HL-60 (cell line): ENCODE measurements at regions not wholly inside any gene's neighbourhood (a gene's known extent, or its start where the extent isn't known, plus 50 kb on each side); places are given as distances from the start of the nearest gene placed in this dataset.
"Not testable (repeated sequence)": the region's sequence is repeated elsewhere in the genome, so short reads cannot be mapped to it uniquely, and the experiment has no call there.

Experiments
- DNase-seq, 2 experiments: peaks; one replicate each; pipeline ENCODE4 v3.0.0-alpha.2; 2010 to 2020; ENCODE audit warnings: low read depth in 1 of 2, low spot score in 1 of 2
- H3K27ac ChIP-seq: fragments of 250-450 bp; sonication (Bioruptor Pico); replicated peaks from 2 replicates; pipeline ENCODE4 v1.5.1; 2020; ENCODE audit warnings: mild to moderate bottlenecking, moderate library complexity
- H3K27me3 ChIP-seq: fragments of 250-450 bp; sonication (Bioruptor Pico); 2 replicates; pipeline ENCODE4 v1.5.1; 2021; ENCODE audit warnings: mild to moderate bottlenecking, moderate library complexity; ENCODE audit not compliant: insufficient read depth, poor library complexity, severe bottlenecking
- H3K4me3 ChIP-seq: replicated peaks from 2 replicates; pipeline ENCODE4 v1.5.1; 2011; ENCODE audit warnings: mild to moderate bottlenecking, control low read depth, low read length; ENCODE audit not compliant: insufficient read depth
- GABPA ChIP-seq: IDR thresholded peaks from 2 replicates; pipeline ENCODE4 v1.6.1; 2012; ENCODE audit warnings: low read depth
- POLR2AphosphoS5 ChIP-seq: IDR thresholded peaks from 2 replicates; pipeline ENCODE4 v1.6.1; 2012; ENCODE audit warnings: low read depth
- REST ChIP-seq: IDR thresholded peaks from 2 replicates; pipeline ENCODE4 v1.6.1; 2012; ENCODE audit warnings: low read depth; ENCODE audit not compliant: insufficient replicate concordance
- SPI1 ChIP-seq: IDR thresholded peaks from 2 replicates; pipeline ENCODE4 v1.6.1; 2012; ENCODE audit warnings: low read depth, mild to moderate bottlenecking, borderline replicate concordance
- TF ChIP-seq, protein P1 (sequence below): IDR thresholded peaks from one replicate; pipeline ENCODE4 v1.5.1; 2011; ENCODE audit warnings: low read length, control low read depth, inconsistent platforms; ENCODE audit not compliant: insufficient read depth

DNA sequence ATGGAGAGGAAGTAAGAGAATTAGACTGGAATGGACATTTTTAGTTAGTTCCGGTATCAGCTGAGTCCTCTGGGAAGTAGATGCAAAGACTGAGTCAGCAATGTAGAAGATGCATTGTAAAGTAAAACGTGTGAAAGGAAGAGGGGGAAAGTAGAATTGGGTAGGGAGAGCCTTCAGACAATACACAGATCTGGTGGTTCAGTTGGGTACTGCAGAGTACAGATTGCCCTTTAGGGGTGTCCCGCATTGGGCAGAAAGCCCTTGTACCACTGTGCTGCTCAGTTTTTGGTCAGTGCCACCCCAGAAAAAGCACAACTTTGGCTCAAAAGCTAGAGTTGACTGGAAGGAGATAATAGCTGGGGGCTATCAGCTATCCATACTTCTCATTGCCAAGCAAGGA is 247.4 kb downstream of the KBTBD8 start:
- Histone ChIP-seq H3K27ac (no peak overlapping the region), H3K4me3 (no peak overlapping the region), H3K27me3 (no peaks in the 10 kb centered on the region)
- TF ChIP-seq SPI1: no peak
- TF ChIP-seq, protein P1, sequence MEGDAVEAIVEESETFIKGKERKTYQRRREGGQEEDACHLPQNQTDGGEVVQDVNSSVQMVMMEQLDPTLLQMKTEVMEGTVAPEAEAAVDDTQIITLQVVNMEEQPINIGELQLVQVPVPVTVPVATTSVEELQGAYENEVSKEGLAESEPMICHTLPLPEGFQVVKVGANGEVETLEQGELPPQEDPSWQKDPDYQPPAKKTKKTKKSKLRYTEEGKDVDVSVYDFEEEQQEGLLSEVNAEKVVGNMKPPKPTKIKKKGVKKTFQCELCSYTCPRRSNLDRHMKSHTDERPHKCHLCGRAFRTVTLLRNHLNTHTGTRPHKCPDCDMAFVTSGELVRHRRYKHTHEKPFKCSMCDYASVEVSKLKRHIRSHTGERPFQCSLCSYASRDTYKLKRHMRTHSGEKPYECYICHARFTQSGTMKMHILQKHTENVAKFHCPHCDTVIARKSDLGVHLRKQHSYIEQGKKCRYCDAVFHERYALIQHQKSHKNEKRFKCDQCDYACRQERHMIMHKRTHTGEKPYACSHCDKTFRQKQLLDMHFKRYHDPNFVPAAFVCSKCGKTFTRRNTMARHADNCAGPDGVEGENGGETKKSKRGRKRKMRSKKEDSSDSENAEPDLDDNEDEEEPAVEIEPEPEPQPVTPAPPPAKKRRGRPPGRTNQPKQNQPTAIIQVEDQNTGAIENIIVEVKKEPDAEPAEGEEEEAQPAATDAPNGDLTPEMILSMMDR: no peak
- TF ChIP-seq GABPA: no peak
- TF ChIP-seq POLR2AphosphoS5: no peak
- TF ChIP-seq REST: no peak
- DNase-seq: no peak

DNA sequence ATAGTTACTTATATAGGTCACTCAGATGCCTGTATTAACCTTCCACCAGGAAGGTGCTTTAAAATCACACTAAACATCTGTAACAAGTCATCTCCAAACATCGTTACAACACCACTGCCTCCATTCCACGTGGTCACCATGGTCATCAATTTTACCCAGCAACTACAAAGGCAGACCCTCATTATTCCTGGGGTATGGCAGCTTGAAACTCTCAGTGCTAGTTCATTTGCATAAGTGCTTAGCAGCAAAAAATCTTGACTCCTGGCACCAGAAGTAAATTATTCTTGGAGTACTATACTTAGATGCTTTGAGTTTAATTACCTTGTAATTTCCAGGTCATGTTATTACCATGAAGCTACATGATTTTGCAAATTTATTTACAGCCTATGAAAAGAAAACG is 250.6 kb downstream of the KBTBD8 start:
- TF ChIP-seq POLR2AphosphoS5 (no peak), SPI1 (no peak), GABPA (no peak), REST (no peak)
- TF ChIP-seq, protein P1: no peak
- Histone ChIP-seq H3K4me3 (no peak overlapping the region), H3K27ac (no peak overlapping the region), H3K27me3 (no peaks in the 10 kb centered on the region)
- no peak for DNase-seq

DNA sequence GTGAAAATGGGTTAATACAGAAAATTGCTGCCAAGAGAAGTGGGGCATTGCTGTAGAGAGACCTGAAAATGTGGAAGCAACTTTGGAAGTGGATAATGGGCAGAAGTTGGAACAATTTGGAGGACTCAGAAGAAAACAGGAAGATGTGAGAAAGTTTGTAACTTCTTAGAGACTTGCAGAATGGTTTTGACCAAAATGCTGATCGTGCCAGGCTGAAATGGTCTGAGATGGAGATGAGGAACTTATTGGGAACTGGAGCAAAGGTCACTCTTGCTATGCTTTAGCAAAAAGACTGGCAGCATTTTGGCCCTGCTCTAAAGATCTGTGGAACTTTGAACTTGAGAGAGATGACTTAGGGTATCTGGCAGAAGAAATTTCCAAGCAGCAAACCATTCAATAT is 254.8 kb downstream of the KBTBD8 start:
- H3K27me3 ChIP-seq, H3K27ac ChIP-seq, H3K4me3 ChIP-seq, DNase-seq: not testable (repeated sequence)

- DNase-seq: no peak
- TF ChIP-seq GABPA: no peak
- no peak for TF ChIP-seq REST
- TF ChIP-seq, protein P1: no peak
- no peak for TF ChIP-seq SPI1
- no peak for TF ChIP-seq POLR2AphosphoS5
- Histone ChIP-seq H3K27ac (no peak overlapping the region), H3K4me3 (no peak overlapping the region), H3K27me3 (no peaks in the 10 kb centered on the region)
Measured at GRCh38 chr3:67278015-67278618, 280.0 kb downstream of the KBTBD8 start.
